ENCODE measurements at regions not wholly inside any gene's neighbourhood (a gene's known extent, or its start where the extent isn't known, plus 50 kb on each side); places are given as distances from the start of the nearest gene placed in this dataset.
"Not testable (repeated sequence)": the region's sequence is repeated elsewhere in the genome, so short reads cannot be mapped to it uniquely, and the experiment has no call there.

GRCh38 chr7:6939126-6939525, 113.1 kb upstream of the CCZ1B start:
- DNase-seq, result not testable (repeated sequence)

GRCh38 chr7:6939896-6940295, 113.8 kb upstream of the CCZ1B start:
- not testable (repeated sequence) for DNase-seq

GRCh38 chr7:6946873-6947272, 120.8 kb upstream of the CCZ1B start:
- DNase-seq, result not testable (repeated sequence)

DNA sequence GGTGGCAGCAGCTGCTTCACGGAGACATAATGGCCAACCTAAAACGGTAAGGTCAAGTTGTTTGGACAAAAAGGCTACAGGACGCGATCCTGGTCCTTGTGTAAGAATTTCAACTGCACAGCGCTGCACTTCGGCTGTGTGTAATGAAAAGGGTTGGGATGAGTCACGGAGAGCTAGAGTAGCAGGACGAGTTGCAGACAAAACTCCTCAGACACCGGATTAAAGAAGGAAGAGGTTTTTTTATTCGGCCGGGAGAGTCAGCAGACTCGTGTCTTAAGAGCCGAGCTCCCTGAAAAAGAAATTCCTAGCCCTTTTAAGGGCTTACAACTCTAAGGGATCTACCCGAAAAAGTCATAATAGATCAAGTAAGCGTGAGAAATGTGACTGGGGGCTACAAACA, 124.2 kb upstream of the CCZ1B start:
- DNase-seq, result not testable (repeated sequence)

- DNase-seq, result not testable (repeated sequence)
Observed at GRCh38 chr7:6951553-6951952, 125.5 kb upstream of the CCZ1B start.

DNA sequence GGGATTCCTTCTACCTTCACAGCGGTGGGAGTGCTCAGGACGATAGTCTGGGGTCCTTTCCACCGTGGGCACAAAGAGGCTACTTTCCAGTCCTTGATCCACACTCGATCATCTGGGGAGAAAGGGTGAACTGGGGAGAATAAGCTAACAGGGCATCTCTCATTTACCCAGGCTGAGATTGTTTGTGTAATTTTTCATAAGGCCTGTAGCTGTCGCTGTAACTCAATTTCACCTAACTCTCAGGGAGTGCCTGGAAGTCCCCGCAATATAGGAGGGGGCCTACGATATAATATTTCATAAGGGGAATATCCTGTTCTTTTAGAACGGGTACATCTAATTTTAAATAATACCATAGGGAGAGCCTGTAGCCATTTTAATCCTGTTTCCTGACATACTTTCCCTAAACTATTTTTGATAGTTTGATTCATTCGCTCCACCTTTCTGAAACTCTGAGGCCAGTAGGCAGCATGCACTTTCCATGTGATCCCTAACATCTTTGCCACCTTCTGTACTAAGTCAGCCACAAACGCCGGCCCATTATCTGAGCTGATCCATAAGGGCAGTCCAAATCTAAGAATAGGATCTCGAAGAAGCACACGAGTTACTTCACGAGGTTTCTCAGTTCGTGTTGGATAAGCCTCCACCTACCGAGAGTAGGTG, 127.2 kb upstream of the CCZ1B start:
- not testable (repeated sequence) for DNase-seq

- DNase-seq, result not testable (repeated sequence)
Observed at GRCh38 chr7:6953798-6954181, 127.7 kb upstream of the CCZ1B start.

- not testable (repeated sequence) for DNase-seq
Observed at GRCh38 chr7:6955385-6955784, 129.3 kb upstream of the CCZ1B start.

DNA sequence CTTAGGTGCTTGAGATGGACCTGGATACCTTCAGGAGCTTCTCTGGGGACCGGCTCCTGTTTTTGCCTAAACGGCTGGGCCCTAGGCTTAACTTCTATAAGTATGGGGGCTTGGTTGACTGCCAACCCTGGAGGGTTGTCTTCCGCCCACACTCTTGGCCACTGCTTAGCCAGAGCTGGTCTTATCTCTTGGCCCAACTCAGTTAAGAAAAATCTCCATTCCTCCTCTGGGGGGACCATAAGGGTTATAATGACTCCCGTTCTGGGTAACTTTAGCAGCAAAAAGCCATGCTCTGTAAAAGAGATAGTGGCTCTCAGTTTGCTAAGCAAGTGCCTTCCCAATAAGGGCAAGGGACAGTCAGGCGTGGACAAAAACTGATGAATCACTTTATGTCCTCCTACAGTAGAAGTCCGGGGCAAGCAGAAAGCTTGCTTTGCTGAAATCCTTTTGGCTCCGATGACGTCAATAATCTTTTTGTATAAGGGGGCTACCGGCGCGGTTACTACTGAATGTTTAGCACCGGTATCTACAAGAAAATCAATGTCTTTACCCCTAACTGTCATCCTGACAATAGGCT, 130.0 kb upstream of the CCZ1B start:
- not testable (repeated sequence) for DNase-seq

DNA sequence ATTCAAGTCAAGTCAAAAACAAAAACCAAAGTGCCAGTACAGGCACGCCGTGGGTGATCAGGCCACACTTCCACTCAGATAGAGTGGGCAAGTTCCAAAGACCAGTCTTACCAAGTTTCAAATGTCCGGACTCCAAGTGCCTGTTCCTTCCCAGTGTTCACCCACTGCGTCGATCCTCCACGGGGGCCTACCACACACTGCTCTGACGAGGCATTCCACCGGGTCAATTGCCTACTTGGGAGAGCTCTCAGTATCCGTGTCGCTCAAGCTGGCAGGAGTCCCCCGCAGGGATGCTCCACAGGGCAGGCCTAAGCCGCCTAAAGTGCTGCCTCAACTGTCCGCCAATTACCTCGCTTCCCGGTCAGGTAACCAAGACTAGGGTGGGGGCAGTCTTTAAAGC, 132.3 kb upstream of the CCZ1B start:
- DNase-seq, result not testable (repeated sequence)

DNA sequence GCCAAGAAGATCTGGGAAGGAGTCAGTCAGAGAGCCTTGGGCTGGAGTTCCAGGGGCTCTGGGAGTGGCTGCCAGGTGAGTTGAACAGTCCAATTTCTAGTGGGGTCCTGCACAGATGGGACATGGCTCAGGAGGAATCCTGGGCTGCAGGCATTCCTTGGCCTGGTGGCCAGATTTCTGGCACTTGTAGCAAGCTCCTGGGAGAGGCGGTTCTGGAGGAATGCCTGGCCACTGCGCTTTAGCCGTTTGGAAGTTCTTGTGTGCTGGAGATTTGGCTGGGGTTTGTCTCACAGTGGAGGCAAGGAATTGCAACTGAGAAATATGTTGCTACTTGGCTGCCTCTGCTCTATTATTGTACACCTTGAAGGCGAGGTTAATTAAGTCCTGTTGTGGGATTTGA, 133.9 kb upstream of the CCZ1B start:
- DNase-seq, result not testable (repeated sequence)

DNA sequence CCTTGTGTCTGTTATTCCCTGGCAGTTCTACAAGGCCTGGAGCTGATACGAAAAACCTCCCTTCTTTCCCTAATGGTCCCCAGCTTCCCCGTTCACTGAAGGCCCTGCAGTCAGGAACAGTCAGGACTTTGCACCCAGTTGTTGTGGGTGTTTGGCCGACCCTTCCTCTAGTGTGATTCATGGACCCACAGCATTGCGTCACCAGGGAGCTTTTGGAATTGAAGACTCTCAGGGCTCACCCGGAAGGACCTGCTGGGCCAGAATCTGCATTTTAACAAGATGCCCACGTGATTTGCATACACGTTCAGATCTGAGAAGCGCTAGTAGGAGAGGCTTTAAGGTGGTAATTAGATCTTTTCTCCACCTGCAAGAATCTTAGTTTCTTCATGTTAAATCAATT, 136.8 kb upstream of the CCZ1B start:
- DNase-seq, result not testable (repeated sequence)

- DNase-seq, result not testable (repeated sequence)
Observed at GRCh38 chr7:6965051-6965450, 139.0 kb upstream of the CCZ1B start.

DNA sequence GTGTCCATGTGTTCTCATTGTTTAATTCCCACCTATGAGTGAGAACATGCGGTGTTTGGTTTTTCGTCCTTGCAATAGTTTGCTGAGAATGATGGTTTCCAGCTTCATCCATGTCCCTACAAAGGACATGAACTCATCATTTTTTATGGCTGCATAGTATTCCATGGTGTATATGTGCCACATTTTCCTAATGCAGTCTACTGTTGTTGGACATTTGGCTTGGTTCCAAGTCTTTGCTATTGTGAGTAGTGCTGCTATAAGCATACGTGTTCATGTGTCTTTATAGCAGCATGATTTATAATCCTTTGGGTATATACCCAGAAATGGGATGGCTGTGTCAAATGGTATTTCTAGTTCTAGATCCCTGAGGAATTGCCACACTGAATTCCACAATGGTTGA, 144.1 kb upstream of the CCZ1B start:
- not testable (repeated sequence) for DNase-seq

GRCh38 chr7:6974876-6975275, 148.8 kb upstream of the CCZ1B start:
- not testable (repeated sequence) for DNase-seq

DNA sequence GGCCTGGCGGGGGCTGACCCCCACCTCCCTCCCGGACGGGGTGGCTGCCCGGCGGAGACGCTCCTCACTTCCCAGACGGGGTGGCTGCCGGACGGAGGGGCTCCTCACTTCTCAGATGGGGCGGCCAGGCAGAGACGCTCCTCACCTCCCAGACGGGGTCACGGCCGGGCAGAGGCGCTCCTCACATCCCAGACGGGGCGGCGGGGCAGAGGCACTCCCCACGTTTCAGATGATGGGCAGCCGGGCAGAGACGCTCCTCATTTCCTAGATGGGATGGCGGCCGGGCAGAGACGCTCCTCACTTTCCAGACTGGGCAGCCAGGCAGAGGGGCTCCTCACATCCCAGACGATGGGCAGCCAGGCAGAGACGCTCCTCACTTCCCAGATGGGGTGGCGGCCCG, 149.3 kb upstream of the CCZ1B start:
- not testable (repeated sequence) for DNase-seq

DNA sequence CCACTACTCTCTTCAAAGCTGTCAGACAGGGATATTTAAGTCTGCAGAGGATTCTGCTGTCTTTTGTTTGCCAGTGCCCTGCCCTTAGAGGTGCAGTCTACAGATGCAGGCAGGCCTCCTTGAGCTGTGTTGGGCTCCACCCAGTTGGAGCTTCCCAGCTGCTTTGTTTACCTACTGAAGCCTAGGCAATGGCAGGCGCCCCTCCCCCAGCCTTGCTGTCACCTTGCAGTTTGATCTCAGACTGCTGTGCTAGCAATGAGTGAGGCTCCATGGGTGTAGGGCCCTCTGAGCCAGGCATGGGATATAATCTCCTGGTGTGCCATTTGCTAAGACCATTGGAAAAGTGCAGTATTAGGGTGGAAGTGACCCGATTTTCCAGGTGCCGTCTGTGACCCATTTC, 151.3 kb upstream of the CCZ1B start:
- not testable (repeated sequence) for DNase-seq

- DNase-seq, result not testable (repeated sequence)
Observed at GRCh38 chr7:6978326-6978725, 152.3 kb upstream of the CCZ1B start.

DNA sequence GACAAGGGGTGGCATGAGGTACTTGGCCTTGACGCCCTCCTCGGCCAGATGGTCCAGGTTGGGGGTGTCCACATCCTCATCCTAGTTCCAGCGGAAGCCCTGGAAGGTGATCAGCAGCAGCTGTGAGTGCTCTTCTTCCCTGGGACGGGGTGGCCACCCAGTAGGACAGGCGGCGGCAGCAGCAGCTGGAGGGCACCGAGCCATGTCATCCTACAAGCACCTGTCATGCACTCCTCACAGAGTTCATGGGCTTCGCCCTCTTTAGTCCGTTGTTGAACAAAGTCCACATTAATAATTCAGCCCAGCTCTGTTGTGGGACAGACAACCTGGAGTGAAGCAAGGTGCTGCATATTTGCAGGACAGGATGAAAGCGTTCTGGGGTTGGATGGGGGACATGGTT, 153.4 kb upstream of the CCZ1B start:
- DNase-seq, result not testable (repeated sequence)

GRCh38 chr7:6982375-6982774, 156.3 kb upstream of the CCZ1B start:
- not testable (repeated sequence) for DNase-seq

GRCh38 chr7:6986892-6987291, 160.8 kb upstream of the CCZ1B start:
- not testable (repeated sequence) for DNase-seq

DNA sequence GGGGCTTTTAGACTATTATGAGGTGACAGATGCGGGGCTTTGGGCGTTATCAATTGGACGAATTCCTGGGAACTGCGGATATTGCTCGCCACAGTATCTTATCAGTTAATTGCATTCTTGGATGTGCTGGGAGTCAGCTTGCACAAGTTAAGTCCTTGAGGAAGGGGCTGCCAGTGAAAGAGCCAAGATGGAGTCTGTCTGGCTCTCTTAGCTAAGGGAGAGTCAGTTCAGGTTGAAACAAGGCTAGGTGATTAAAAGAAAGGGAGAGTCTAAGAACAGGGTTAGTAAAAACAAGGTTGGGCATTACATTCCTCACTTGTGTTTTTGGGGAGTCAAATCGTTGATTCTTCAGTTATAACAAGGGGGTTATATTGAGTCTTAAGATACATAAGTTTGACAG, 162.5 kb upstream of the CCZ1B start:
- DNase-seq, result not testable (repeated sequence)

GRCh38 chr7:6989968-6990367, 163.9 kb upstream of the CCZ1B start:
- DNase-seq, result not testable (repeated sequence)

DNA sequence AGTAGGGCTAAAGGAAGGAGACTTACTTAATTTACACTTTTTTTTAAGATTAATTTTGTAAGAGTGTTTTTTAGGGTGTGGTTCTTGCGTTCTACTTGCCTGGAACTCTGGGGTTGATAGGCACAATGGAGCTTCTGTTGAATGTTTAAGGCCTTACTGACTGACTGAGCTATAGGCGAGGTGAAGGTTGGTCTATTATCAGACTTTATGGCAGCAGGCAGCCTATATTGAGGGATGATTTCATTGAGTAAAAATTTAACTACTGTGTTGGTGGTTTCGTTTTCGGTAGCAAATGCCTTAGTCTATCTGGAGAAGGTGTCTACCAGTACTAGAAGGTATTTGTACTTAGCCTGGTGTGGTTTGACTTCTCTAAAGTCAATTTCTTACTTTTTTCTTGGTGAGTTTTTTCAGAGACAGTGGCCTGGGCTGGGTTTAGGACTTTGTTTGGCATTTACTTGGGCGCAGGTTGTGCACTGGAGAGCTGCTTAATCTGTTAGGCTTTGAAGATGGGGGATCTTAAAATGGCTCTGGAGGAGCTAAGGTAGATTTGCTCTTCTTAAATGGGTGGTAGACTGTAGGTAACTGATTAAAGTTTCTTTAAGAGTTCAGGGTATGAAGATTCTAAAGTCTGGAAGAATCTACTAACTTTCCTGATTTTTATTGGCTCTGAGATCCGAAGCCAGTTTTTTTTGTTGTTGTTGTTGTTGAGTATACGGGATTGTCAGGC, 164.5 kb upstream of the CCZ1B start:
- DNase-seq, result not testable (repeated sequence)

Data from femur (tissue), 1 donor.